ENCODE measurements at regions not wholly inside any gene's neighbourhood (a gene's known extent, or its start where the extent isn't known, plus 50 kb on each side); places are given as distances from the start of the nearest gene placed in this dataset.
A peak's percentile ranks its signal among the peaks of the same experiment; 100 is the strongest.

- POLR2A ChIA-PET (ENCODE audit: unreplicated experiment), result no interaction called here
- no peak for ATAC-seq
These were observed 243.7 kb upstream of the LYPLAL1 start for GRCh38 chr1:218930000-218930399.

GRCh38 chr1:218930472-218931241, 243.0 kb upstream of the LYPLAL1 start:
- ATAC-seq (no peak), DNase-seq (peak; percentile 52)
- Histone ChIP-seq H3K36me3 (ENCODE audit: low read depth, low read length) (no peaks in the 10 kb centered on the region), H3K9ac (ENCODE audit: low read length) (no peak overlapping the region), H3K4me3 (ENCODE audit: low read length) (no peak overlapping the region), H3K9me2 (replicated peaks; ENCODE audit: low read length) (no peaks in the 10 kb centered on the region), H3K4me1 (ENCODE audit: insufficient read depth, low read length) (no peaks in the 10 kb centered on the region), H3K27me3 (ENCODE audit: low read length) (no peaks in the 10 kb centered on the region), H4K20me1 (ENCODE audit: low read length) (no peaks in the 10 kb centered on the region), H3K79me2 (ENCODE audit: low read length) (no peaks in the 10 kb centered on the region), H3K4me2 (ENCODE audit: low read length) (no peak overlapping the region), H3K9me3 (ENCODE audit: low read length) (no peaks in the 10 kb centered on the region), H3F3A (ENCODE audit: low read length, unreplicated experiment) (no peaks in the 10 kb centered on the region), H2AFZ (ENCODE audit: low read length) (no peak overlapping the region), H3K27ac (ENCODE audit: low read length) (no peak overlapping the region)
- BruUV-seq (replicated peaks), result no TSS peak
- TF ChIP-seq CTCF (conservative IDR thresholded peaks at IDR 0.05; ENCODE audit: low read depth, low read length), result no peak
- ChIA-PET CTCF (no interaction called here), POLR2A (ENCODE audit: unreplicated experiment) (no interaction called here)
- intact Hi-C loops (cut with micrococcal nuclease), result no loop called here

More at GRCh38 chr1:218930000-218930399, 243.7 kb upstream of the LYPLAL1 start:
- Histone ChIP-seq H3K4me2 (ENCODE audit: low read length) (no peak overlapping the region), H3K27me3 (ENCODE audit: low read length) (no peaks in the 10 kb centered on the region), H3K9ac (ENCODE audit: low read length) (no peak overlapping the region), H3K4me3 (ENCODE audit: low read length) (no peak overlapping the region), H3K36me3 (ENCODE audit: low read depth, low read length) (no peaks in the 10 kb centered on the region), H3K9me2 (replicated peaks; ENCODE audit: low read length) (no peaks in the 10 kb centered on the region), H3K9me3 (ENCODE audit: low read length) (no peaks in the 10 kb centered on the region), H3K4me1 (ENCODE audit: insufficient read depth, low read length) (no peaks in the 10 kb centered on the region), H3K79me2 (ENCODE audit: low read length) (no peaks in the 10 kb centered on the region), H3F3A (ENCODE audit: low read length, unreplicated experiment) (no peaks in the 10 kb centered on the region), H4K20me1 (ENCODE audit: low read length) (no peaks in the 10 kb centered on the region), H2AFZ (ENCODE audit: low read length) (no peak overlapping the region), H3K27ac (ENCODE audit: low read length) (no peak overlapping the region)
- no TSS peak for BruUV-seq (replicated peaks)
- CTCF ChIA-PET, result no interaction called here
- TF ChIP-seq EZH2 (IDR thresholded peaks at IDR 0.05; ENCODE audit: low read length, unreplicated experiment) (no peak), EZH2phosphoT487 (IDR thresholded peaks at IDR 0.05; ENCODE audit: borderline replicate concordance, low read length) (no peak), CTCF (conservative IDR thresholded peaks at IDR 0.05; ENCODE audit: low read depth, low read length) (no peak)
- intact Hi-C loops (cut with micrococcal nuclease), result no loop called here
- DNase-seq, result no peak

- Histone ChIP-seq H3K79me2 (ENCODE audit: low read length) (no peaks in the 10 kb centered on the region), H3K9me3 (ENCODE audit: low read length) (0 out of 2 replicates have a peak, but pooled peaks cover 4% of the 10 kb centered on the region), H3K4me2 (ENCODE audit: low read length) (no peak overlapping the region), H3K9ac (ENCODE audit: low read length) (no peak overlapping the region), H3F3A (ENCODE audit: low read length, unreplicated experiment) (no peaks in the 10 kb centered on the region), H3K27ac (ENCODE audit: low read length) (0 out of 2 replicates have a peak overlapping the region, but pooled peaks have one; percentile 2), H3K9me2 (replicated peaks; ENCODE audit: low read length) (no peaks in the 10 kb centered on the region), H3K27me3 (ENCODE audit: low read length) (no peaks in the 10 kb centered on the region), H3K36me3 (ENCODE audit: low read depth, low read length) (no peaks in the 10 kb centered on the region), H2AFZ (ENCODE audit: low read length) (no peak overlapping the region), H4K20me1 (ENCODE audit: low read length) (no peaks in the 10 kb centered on the region), H3K4me3 (ENCODE audit: low read length) (no peak overlapping the region), H3K4me1 (ENCODE audit: insufficient read depth, low read length) (no peaks in the 10 kb centered on the region)
- ATAC-seq, result no peak
- intact Hi-C loops (cut with micrococcal nuclease), result no loop called here
- TF ChIP-seq CTCF (conservative IDR thresholded peaks at IDR 0.05; ENCODE audit: low read depth, low read length) (no peak), EZH2 (IDR thresholded peaks at IDR 0.05; ENCODE audit: low read length, unreplicated experiment) (no peak), EZH2phosphoT487 (IDR thresholded peaks at IDR 0.05; ENCODE audit: borderline replicate concordance, low read length) (no peak)
- ChIA-PET CTCF (no interaction called here), POLR2A (ENCODE audit: unreplicated experiment) (no interaction called here)
- DNase-seq, result no peak
- no TSS peak for BruUV-seq (replicated peaks)
These were observed 242.4 kb upstream of the LYPLAL1 start for GRCh38 chr1:218931324-218931723.
